ENCODE measurements at regions not wholly inside any gene's neighbourhood (a gene's known extent, or its start where the extent isn't known, plus 50 kb on each side); places are given as distances from the start of the nearest gene placed in this dataset.

DNA sequence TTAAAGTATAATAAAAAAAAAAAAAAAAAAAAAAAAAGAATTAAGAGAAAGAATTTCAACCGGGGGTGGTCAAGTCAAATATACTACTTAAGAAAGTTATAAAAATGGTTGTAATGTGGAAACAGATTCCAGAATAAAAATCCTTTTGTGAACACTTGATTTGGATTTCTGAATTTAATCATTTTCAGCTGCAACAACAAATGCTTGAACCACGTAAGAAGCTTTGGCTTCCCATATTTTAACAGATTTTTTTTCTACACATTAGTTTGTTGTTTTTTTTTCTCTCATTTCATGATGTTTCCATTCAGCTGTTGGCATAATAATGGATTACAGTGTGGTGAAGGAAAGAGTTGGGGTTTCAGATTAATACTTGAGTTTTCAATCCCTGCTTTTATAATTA is 137.3 kb upstream of the AGR3 start:
- no peaks in the 10 kb centered on the region for H3K4me1 ChIP-seq (ENCODE audit: control insufficient read depth, insufficient read depth, low read length)
- no peaks in the 10 kb centered on the region for H3K9me3 ChIP-seq (ENCODE audit: control insufficient read depth, insufficient read depth, low read length)
- no peak overlapping the region for H3K4me3 ChIP-seq (ENCODE audit: low read length)
- no peaks in the 10 kb centered on the region for H3K36me3 ChIP-seq (ENCODE audit: control insufficient read depth, insufficient read depth, low read length)
- no peak overlapping the region for H3K27ac ChIP-seq (ENCODE audit: low read length)
- no CpG with 5 or more reads among the region's 2 CpGs for WGBS (ENCODE audit: insufficient coverage, insufficient read length)
- no peaks in the 10 kb centered on the region for H3K27me3 ChIP-seq (ENCODE audit: control insufficient read depth, insufficient read depth, low read length)
- no peak for DNase-seq (ENCODE audit: low read depth, low spot score)

DNA sequence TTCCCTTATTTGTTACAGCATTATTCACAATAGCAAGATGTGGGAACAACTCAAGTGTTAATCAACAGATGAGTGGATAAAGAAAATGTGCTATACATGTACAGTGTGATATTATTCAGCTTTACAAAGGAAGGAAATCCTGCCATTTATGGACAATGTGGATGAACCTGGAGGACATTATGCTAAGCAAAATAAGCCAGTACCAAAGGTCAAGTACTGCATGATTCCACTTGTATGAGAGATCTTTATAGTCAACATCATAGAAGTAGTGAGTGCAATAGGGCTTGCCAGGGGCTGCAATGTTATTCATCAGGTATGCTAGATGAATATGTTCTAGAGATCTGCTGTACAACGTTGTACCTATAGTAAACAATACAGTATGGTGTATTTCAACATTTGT is 138.5 kb upstream of the AGR3 start:
- no peaks in the 10 kb centered on the region for H3K9me3 ChIP-seq (ENCODE audit: control insufficient read depth, insufficient read depth, low read length)
- WGBS (ENCODE audit: insufficient coverage, insufficient read length), result no CpG with 5 or more reads among the region's 1 CpG
- no peak overlapping the region for H3K4me3 ChIP-seq (ENCODE audit: low read length)
- H3K27me3 ChIP-seq (ENCODE audit: control insufficient read depth, insufficient read depth, low read length), result no peaks in the 10 kb centered on the region
- DNase-seq (ENCODE audit: low read depth, low spot score), result no peak
- no peaks in the 10 kb centered on the region for H3K4me1 ChIP-seq (ENCODE audit: control insufficient read depth, insufficient read depth, low read length)
- H3K27ac ChIP-seq (ENCODE audit: low read length), result no peak overlapping the region
- H3K36me3 ChIP-seq (ENCODE audit: control insufficient read depth, insufficient read depth, low read length), result no peaks in the 10 kb centered on the region

DNA sequence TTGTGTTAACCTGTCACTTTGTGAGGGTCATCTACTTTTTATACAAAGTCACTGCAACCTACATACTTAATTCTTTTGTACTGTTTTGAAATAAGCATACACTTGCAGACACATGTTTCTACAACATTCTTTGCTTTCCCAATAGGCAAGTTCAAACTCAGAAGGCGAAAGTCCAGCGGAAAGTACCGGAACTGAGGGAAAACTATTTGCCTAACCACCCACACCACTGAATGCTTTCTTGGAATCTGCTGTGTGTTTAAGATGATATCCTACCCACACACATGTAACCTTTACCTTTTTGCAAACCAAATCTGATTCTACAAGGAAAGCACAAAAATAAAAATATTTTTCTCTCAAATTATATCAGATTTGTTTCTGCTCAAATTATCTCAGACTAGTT is 139.4 kb upstream of the AGR3 start:
- Histone ChIP-seq H3K4me3 (ENCODE audit: low read length) (no peak overlapping the region), H3K9me3 (ENCODE audit: control insufficient read depth, insufficient read depth, low read length) (no peaks in the 10 kb centered on the region), H3K36me3 (ENCODE audit: control insufficient read depth, insufficient read depth, low read length) (no peaks in the 10 kb centered on the region), H3K4me1 (ENCODE audit: control insufficient read depth, insufficient read depth, low read length) (no peaks in the 10 kb centered on the region), H3K27ac (ENCODE audit: low read length) (no peak overlapping the region), H3K27me3 (ENCODE audit: control insufficient read depth, insufficient read depth, low read length) (no peaks in the 10 kb centered on the region)
- no peak for DNase-seq (ENCODE audit: low read depth, low spot score)
- WGBS (ENCODE audit: insufficient coverage, insufficient read length), result no CpG with 5 or more reads among the region's 3 CpGs

GRCh38 chr7:17022920-17023319 is 141.1 kb upstream of the AGR3 start:
- no peak for DNase-seq (ENCODE audit: low read depth, low spot score)
- Histone ChIP-seq H3K4me3 (ENCODE audit: low read length) (no peak overlapping the region), H3K36me3 (ENCODE audit: control insufficient read depth, insufficient read depth, low read length) (no peaks in the 10 kb centered on the region), H3K27me3 (ENCODE audit: control insufficient read depth, insufficient read depth, low read length) (no peaks in the 10 kb centered on the region), H3K27ac (ENCODE audit: low read length) (no peak overlapping the region), H3K9me3 (ENCODE audit: control insufficient read depth, insufficient read depth, low read length) (no peaks in the 10 kb centered on the region), H3K4me1 (ENCODE audit: control insufficient read depth, insufficient read depth, low read length) (no peaks in the 10 kb centered on the region)
- WGBS (ENCODE audit: insufficient coverage, insufficient read length), result no CpG with 5 or more reads among the region's 3 CpGs

DNA sequence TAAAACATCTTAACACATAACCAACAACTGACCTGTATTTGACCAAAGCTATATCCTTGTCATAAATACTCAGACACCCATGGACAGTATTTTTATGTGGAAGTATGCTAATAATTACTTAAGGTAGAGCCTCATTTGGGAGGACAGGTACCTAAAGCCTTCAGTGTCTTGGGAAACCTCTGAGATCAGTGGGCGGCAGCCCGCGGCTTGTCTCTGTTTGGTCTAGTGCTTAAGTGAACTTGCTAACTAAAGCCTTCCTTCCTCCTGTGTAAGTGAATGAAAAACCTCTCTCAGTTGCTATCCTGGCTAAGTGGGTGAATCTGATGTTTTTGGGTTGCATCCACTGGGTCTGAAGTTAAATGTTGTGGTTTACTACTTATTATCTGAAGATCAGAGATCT is 144.5 kb upstream of the AGR3 start:
- Histone ChIP-seq H3K27me3 (ENCODE audit: control insufficient read depth, insufficient read depth, low read length) (no peaks in the 10 kb centered on the region), H3K4me1 (ENCODE audit: control insufficient read depth, insufficient read depth, low read length) (no peaks in the 10 kb centered on the region)
- no CpG with 5 or more reads among the region's 3 CpGs for WGBS (ENCODE audit: insufficient coverage, insufficient read length)

DNA sequence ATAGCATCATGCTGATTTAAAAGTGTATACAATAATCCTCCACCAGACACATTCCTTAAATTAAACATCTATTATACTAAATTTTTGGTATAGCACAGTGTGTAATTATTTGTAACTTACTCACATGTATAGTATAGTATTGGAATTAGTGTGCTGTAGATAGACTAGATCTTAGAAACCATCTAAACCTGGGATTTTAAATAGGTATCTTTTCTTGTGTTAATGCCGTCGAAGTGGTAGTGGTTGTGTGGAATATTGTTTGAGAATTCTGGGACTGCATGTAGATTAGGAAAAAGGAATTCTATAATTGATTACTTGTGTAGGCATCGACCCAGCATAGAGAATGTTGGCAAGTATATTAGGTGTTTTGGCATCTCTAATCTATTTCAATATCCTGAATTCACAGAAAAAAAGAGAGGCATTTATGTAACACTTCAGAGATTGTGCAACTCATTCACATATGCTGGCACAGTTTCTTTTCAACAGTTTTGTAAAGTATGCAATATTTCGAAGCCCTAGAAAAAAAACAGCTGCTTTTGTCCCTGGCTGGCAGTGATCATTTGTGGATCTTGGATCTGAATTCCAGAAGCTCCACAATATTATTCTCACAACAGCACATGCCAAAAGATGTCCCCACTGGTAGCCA is 145.5 kb upstream of the AGR3 start:
- no peak for DNase-seq (ENCODE audit: low read depth, low spot score)
- WGBS (ENCODE audit: insufficient coverage, insufficient read length), result 100% methylated on average over 2 of the region's 4 CpGs

More for the DNA sequence above, 144.5 kb upstream of the AGR3 start:
- no peaks in the 10 kb centered on the region for H3K36me3 ChIP-seq (ENCODE audit: control insufficient read depth, insufficient read depth, low read length)
- no peak overlapping the region for H3K4me3 ChIP-seq (ENCODE audit: low read length)
- DNase-seq (ENCODE audit: low read depth, low spot score), result no peak
- H3K27ac ChIP-seq (ENCODE audit: low read length), result no peak overlapping the region
- H3K9me3 ChIP-seq (ENCODE audit: control insufficient read depth, insufficient read depth, low read length), result no peaks in the 10 kb centered on the region

GRCh38 chr7:17027789-17028152 is 146.0 kb upstream of the AGR3 start:
- Histone ChIP-seq H3K4me3 (ENCODE audit: low read length) (no peak overlapping the region), H3K9me3 (ENCODE audit: control insufficient read depth, insufficient read depth, low read length) (no peaks in the 10 kb centered on the region), H3K4me1 (ENCODE audit: control insufficient read depth, insufficient read depth, low read length) (no peaks in the 10 kb centered on the region), H3K27ac (ENCODE audit: low read length) (no peak overlapping the region), H3K27me3 (ENCODE audit: control insufficient read depth, insufficient read depth, low read length) (no peaks in the 10 kb centered on the region), H3K36me3 (ENCODE audit: control insufficient read depth, insufficient read depth, low read length) (no peaks in the 10 kb centered on the region)
- DNase-seq (ENCODE audit: low read depth, low spot score), result no peak
- no CpG with 5 or more reads among the region's 1 CpG for WGBS (ENCODE audit: insufficient coverage, insufficient read length)

More for the DNA sequence above, 145.5 kb upstream of the AGR3 start:
- Histone ChIP-seq H3K27ac (ENCODE audit: low read length) (no peak overlapping the region), H3K4me3 (ENCODE audit: low read length) (no peak overlapping the region), H3K4me1 (ENCODE audit: control insufficient read depth, insufficient read depth, low read length) (no peaks in the 10 kb centered on the region), H3K9me3 (ENCODE audit: control insufficient read depth, insufficient read depth, low read length) (no peaks in the 10 kb centered on the region), H3K27me3 (ENCODE audit: control insufficient read depth, insufficient read depth, low read length) (no peaks in the 10 kb centered on the region), H3K36me3 (ENCODE audit: control insufficient read depth, insufficient read depth, low read length) (no peaks in the 10 kb centered on the region)

- no CpG with 5 or more reads among the region's 3 CpGs for WGBS (ENCODE audit: insufficient coverage, insufficient read length)
- no peaks in the 10 kb centered on the region for H3K4me1 ChIP-seq (ENCODE audit: control insufficient read depth, insufficient read depth, low read length)
- H3K27ac ChIP-seq (ENCODE audit: low read length), result no peak overlapping the region
- no peaks in the 10 kb centered on the region for H3K9me3 ChIP-seq (ENCODE audit: control insufficient read depth, insufficient read depth, low read length)
- no peaks in the 10 kb centered on the region for H3K27me3 ChIP-seq (ENCODE audit: control insufficient read depth, insufficient read depth, low read length)
- H3K4me3 ChIP-seq (ENCODE audit: low read length), result no peak overlapping the region
- no peaks in the 10 kb centered on the region for H3K36me3 ChIP-seq (ENCODE audit: control insufficient read depth, insufficient read depth, low read length)
- DNase-seq (ENCODE audit: low read depth, low spot score), result no peak
Observed at GRCh38 chr7:17029150-17029549, 147.4 kb upstream of the AGR3 start.

GRCh38 chr7:17030559-17030958 is 148.8 kb upstream of the AGR3 start:
- Histone ChIP-seq H3K4me1 (ENCODE audit: control insufficient read depth, insufficient read depth, low read length) (no peaks in the 10 kb centered on the region), H3K27me3 (ENCODE audit: control insufficient read depth, insufficient read depth, low read length) (no peaks in the 10 kb centered on the region), H3K36me3 (ENCODE audit: control insufficient read depth, insufficient read depth, low read length) (no peaks in the 10 kb centered on the region), H3K9me3 (ENCODE audit: control insufficient read depth, insufficient read depth, low read length) (no peaks in the 10 kb centered on the region), H3K27ac (ENCODE audit: low read length) (no peak overlapping the region), H3K4me3 (ENCODE audit: low read length) (no peak overlapping the region)
- no CpG with 5 or more reads among the region's 2 CpGs for WGBS (ENCODE audit: insufficient coverage, insufficient read length)
- DNase-seq (ENCODE audit: low read depth, low spot score), result no peak

- H3K36me3 ChIP-seq (ENCODE audit: control insufficient read depth, insufficient read depth, low read length), result no peaks in the 10 kb centered on the region
- WGBS (ENCODE audit: insufficient coverage, insufficient read length), result no CpG with 5 or more reads among the region's 1 CpG
- H3K4me1 ChIP-seq (ENCODE audit: control insufficient read depth, insufficient read depth, low read length), result no peaks in the 10 kb centered on the region
- no peaks in the 10 kb centered on the region for H3K9me3 ChIP-seq (ENCODE audit: control insufficient read depth, insufficient read depth, low read length)
- no peak overlapping the region for H3K27ac ChIP-seq (ENCODE audit: low read length)
- H3K27me3 ChIP-seq (ENCODE audit: control insufficient read depth, insufficient read depth, low read length), result no peaks in the 10 kb centered on the region
- no peak for DNase-seq (ENCODE audit: low read depth, low spot score)
- no peak overlapping the region for H3K4me3 ChIP-seq (ENCODE audit: low read length)
Observed at GRCh38 chr7:17031906-17032551, 150.2 kb upstream of the AGR3 start.

GRCh38 chr7:17033245-17033644 is 151.5 kb upstream of the AGR3 start:
- H3K4me3 ChIP-seq (ENCODE audit: low read length), result no peak overlapping the region
- no peaks in the 10 kb centered on the region for H3K4me1 ChIP-seq (ENCODE audit: control insufficient read depth, insufficient read depth, low read length)
- DNase-seq (ENCODE audit: low read depth, low spot score), result no peak
- no peak overlapping the region for H3K27ac ChIP-seq (ENCODE audit: low read length)
- no peaks in the 10 kb centered on the region for H3K36me3 ChIP-seq (ENCODE audit: control insufficient read depth, insufficient read depth, low read length)
- no peaks in the 10 kb centered on the region for H3K27me3 ChIP-seq (ENCODE audit: control insufficient read depth, insufficient read depth, low read length)
- WGBS (ENCODE audit: insufficient coverage, insufficient read length), result no CpG with 5 or more reads among the region's 4 CpGs
- H3K9me3 ChIP-seq (ENCODE audit: control insufficient read depth, insufficient read depth, low read length), result no peaks in the 10 kb centered on the region
